Upper lobe of right lung (tissue), 1 donor: ENCODE measurements at regions not wholly inside any gene's neighbourhood (a gene's known extent, or its start where the extent isn't known, plus 50 kb on each side); places are given as distances from the start of the nearest gene placed in this dataset.

Source experiments
- ATAC-seq: fragments of 200-7000 bp; cut with Tn5 transposase; one replicate; pipeline ENCODE4 v1.9.1; 2020; ENCODE audit warnings: mild to moderate bottlenecking, moderate library complexity
- DNase-seq: peaks from one replicate; pipeline ENCODE4 v3.0.0-alpha.2; 2020
- H3K27ac ChIP-seq: fragments of 200-600 bp; one replicate; pipeline ENCODE4 v1.8.0; 2022
- H3K27me3 ChIP-seq: fragments of 200-600 bp; one replicate; pipeline ENCODE4 v1.8.0; 2022; ENCODE audit warnings: mild to moderate bottlenecking
- H3K36me3 ChIP-seq: fragments of 200-600 bp; one replicate; pipeline ENCODE4 v1.8.0; 2022
- H3K4me1 ChIP-seq: fragments of 200-600 bp; one replicate; pipeline ENCODE4 v1.8.0; 2022
- H3K4me3 ChIP-seq: fragments of 200-600 bp; one replicate; pipeline ENCODE4 v1.8.0; 2022; ENCODE audit warnings: mild to moderate bottlenecking
- H3K9me3 ChIP-seq: fragments of 200-600 bp; one replicate; pipeline ENCODE4 v1.8.0; 2022
- CTCF ChIP-seq: fragments of 200-600 bp; IDR thresholded peaks from one replicate; pipeline ENCODE4 v1.8.0; 2022; ENCODE audit warnings: antibody characterized with exemption
- intact Hi-C: fragments of 100-400 bp; cut with DNase I; formaldehyde crosslinking; loops from one replicate; pipeline ENCODE4 v1.11.0; 2022
- donor health status: DM: no; HTN: yes; CAD: no; lungs with severe emphysema.

- Histone ChIP-seq H3K9me3 (no peaks in the 10 kb centered on the region), H3K4me1 (no peaks in the 10 kb centered on the region), H3K27me3 (no peaks in the 10 kb centered on the region), H3K27ac (no peak overlapping the region), H3K4me3 (no peak overlapping the region), H3K36me3 (no peaks in the 10 kb centered on the region)
- TF ChIP-seq CTCF: no peak
- ATAC-seq (no peak), DNase-seq (no peak)
- intact Hi-C loops: no loop called here
Observed at GRCh38 chr12:98256830-98257229, 258.6 kb upstream of the TMPO start.

- no peak for ATAC-seq
- intact Hi-C loops: no loop called here
- H3K4me3 ChIP-seq: no peak overlapping the region
- no peak for TF ChIP-seq CTCF
- no peaks in the 10 kb centered on the region for H3K27me3 ChIP-seq
- H3K4me1 ChIP-seq: no peaks in the 10 kb centered on the region
- H3K9me3 ChIP-seq: no peaks in the 10 kb centered on the region
- H3K36me3 ChIP-seq: no peaks in the 10 kb centered on the region
- H3K27ac ChIP-seq: no peak overlapping the region
- DNase-seq: no peak
Observed at GRCh38 chr12:98259693-98260092, 255.7 kb upstream of the TMPO start.

GRCh38 chr12:98260276-98260675 lies 255.1 kb upstream of the TMPO start:
- H3K27me3 ChIP-seq: no peaks in the 10 kb centered on the region
- H3K36me3 ChIP-seq: no peaks in the 10 kb centered on the region
- no peaks in the 10 kb centered on the region for H3K4me1 ChIP-seq
- H3K27ac ChIP-seq: no peak overlapping the region
- no peak for TF ChIP-seq CTCF
- ATAC-seq (no peak), DNase-seq (no peak)
- H3K4me3 ChIP-seq: no peak overlapping the region
- no peaks in the 10 kb centered on the region for H3K9me3 ChIP-seq
- intact Hi-C loops: no loop called here

GRCh38 chr12:98262902-98263301 lies 252.5 kb upstream of the TMPO start:
- DNase-seq: no peak
- Histone ChIP-seq H3K4me1 (no peaks in the 10 kb centered on the region), H3K27ac (no peak overlapping the region), H3K36me3 (no peaks in the 10 kb centered on the region), H3K4me3 (no peak overlapping the region), H3K27me3 (no peaks in the 10 kb centered on the region), H3K9me3 (no peaks in the 10 kb centered on the region)
- no peak for TF ChIP-seq CTCF
- ATAC-seq: no peak
- intact Hi-C loops: no loop called here

GRCh38 chr12:98274430-98275130 lies 240.8 kb upstream of the TMPO start:
- no peak overlapping the region for H3K27ac ChIP-seq
- no peaks in the 10 kb centered on the region for H3K9me3 ChIP-seq
- H3K27me3 ChIP-seq: no peaks in the 10 kb centered on the region
- no peaks in the 10 kb centered on the region for H3K4me1 ChIP-seq
- no peak overlapping the region for H3K4me3 ChIP-seq
- ATAC-seq: no peak
- H3K36me3 ChIP-seq: no peaks in the 10 kb centered on the region
- no peak for TF ChIP-seq CTCF
- intact Hi-C loops: no loop called here
- DNase-seq: no peak

GRCh38 chr12:98275131-98275475 lies 240.3 kb upstream of the TMPO start:
- no peak for DNase-seq
- no peaks in the 10 kb centered on the region for H3K9me3 ChIP-seq
- no peaks in the 10 kb centered on the region for H3K4me1 ChIP-seq
- H3K27ac ChIP-seq: no peak overlapping the region
- no peak for ATAC-seq
- TF ChIP-seq CTCF: no peak
- H3K4me3 ChIP-seq: no peak overlapping the region
- no peaks in the 10 kb centered on the region for H3K27me3 ChIP-seq
- no peaks in the 10 kb centered on the region for H3K36me3 ChIP-seq
- intact Hi-C loops: no loop called here
